HEK293 (cell line): ENCODE measurements at regions not wholly inside any gene's neighbourhood (a gene's known extent, or its start where the extent isn't known, plus 50 kb on each side); places are given as distances from the start of the nearest gene placed in this dataset.

Experiments
- CTCF ChIA-PET: fragments of 350-600 bp; formaldehyde crosslinking; extraction: SDS; loops from one replicate; lab custom pipeline; 2021; ENCODE audit warnings: antibody characterized with exemption; lab: Yijun Ruan, JAX
- POLR2A ChIA-PET: fragments of 300-600 bp; formaldehyde crosslinking; extraction: SDS; loops from one replicate; lab custom pipeline; 2020; ENCODE audit warnings: antibody characterized with exemption, inconsistent platforms; lab: Yijun Ruan, JAX
- H3K27ac ChIP-seq: fragments of 200-500 bp; sonication (Bioruptor generic); 2 replicates; pipeline ENCODE4 v1.5.1; 2014; ENCODE audit warnings: low read depth, low read length, control low read depth, inconsistent platforms; ENCODE audit errors: extremely low read depth
- H3K36me3 ChIP-seq, 2 experiments: fragments of 200-500 bp in 1 of 2; sonication (Bioruptor generic) in 1 of 2; 1 replicate in 1 of 2; 2 replicates in 1 of 2; pipeline ENCODE4 v1.5.1; 2014 to 2017; ENCODE audit warnings: inconsistent platforms in 2 of 2, low read length in 2 of 2; ENCODE audit not compliant: control insufficient read depth in 2 of 2, insufficient read depth in 1 of 2
- H3K4me1 ChIP-seq: fragments of 200-500 bp; sonication (Bioruptor generic); 2 replicates; pipeline ENCODE4 v1.5.1; 2014; ENCODE audit warnings: mild to moderate bottlenecking, low read length, inconsistent platforms; ENCODE audit not compliant: control insufficient read depth, insufficient read depth
- H3K4me3 ChIP-seq: 2 replicates; pipeline ENCODE4 v1.5.1; 2011; ENCODE audit warnings: low read depth, mild to moderate bottlenecking, control low read depth, low read length, moderate library complexity
- H3K9me3 ChIP-seq: fragments of 200-500 bp; sonication (Bioruptor generic); 2 replicates; pipeline ENCODE4 v1.5.1; 2014; ENCODE audit warnings: low read depth, low read length, inconsistent platforms; ENCODE audit not compliant: control insufficient read depth, insufficient read depth
- CTCF ChIP-seq: fragments of 450-650 bp; formaldehyde crosslinking; IDR thresholded peaks from 2 replicates; pipeline ENCODE4 v1.5.1; 2016; ENCODE audit warnings: missing biosample characterization, missing genetic modification characterization
- GFI1B ChIP-seq: fragments of 450-650 bp; formaldehyde crosslinking; IDR thresholded peaks from 2 replicates; pipeline ENCODE4 v1.5.1; 2016; ENCODE audit warnings: missing biosample characterization, missing genetic modification characterization
- KLF16 ChIP-seq: fragments of 450-650 bp; formaldehyde crosslinking; IDR thresholded peaks from 2 replicates; pipeline ENCODE4 v1.5.1; 2017; ENCODE audit warnings: missing biosample characterization, missing genetic modification characterization
- OVOL3 ChIP-seq: fragments of 450-650 bp; formaldehyde crosslinking; IDR thresholded peaks from 2 replicates; pipeline ENCODE4 v1.5.1; 2016; ENCODE audit warnings: missing biosample characterization, missing genetic modification characterization
- ZFP69B ChIP-seq: fragments of 450-650 bp; formaldehyde crosslinking; IDR thresholded peaks from 2 replicates; pipeline ENCODE4 v1.5.1; 2016; ENCODE audit warnings: missing biosample characterization, missing genetic modification characterization
- ZNF121 ChIP-seq: fragments of 450-650 bp; formaldehyde crosslinking; IDR thresholded peaks from 2 replicates; pipeline ENCODE4 v1.5.1; 2016; ENCODE audit warnings: missing biosample characterization, missing genetic modification characterization
- ZNF157 ChIP-seq: fragments of 450-650 bp; formaldehyde crosslinking; IDR thresholded peaks from 2 replicates; pipeline ENCODE4 v1.5.1; 2016; ENCODE audit warnings: missing biosample characterization, missing genetic modification characterization
- ZNF202 ChIP-seq: fragments of 450-650 bp; formaldehyde crosslinking; IDR thresholded peaks from 2 replicates; pipeline ENCODE4 v1.5.1; 2016; ENCODE audit warnings: missing biosample characterization, missing genetic modification characterization, borderline replicate concordance
- ZNF223 ChIP-seq: fragments of 450-650 bp; formaldehyde crosslinking; IDR thresholded peaks from 2 replicates; pipeline ENCODE4 v1.5.1; 2016; ENCODE audit warnings: missing biosample characterization, missing genetic modification characterization
- ZNF280D ChIP-seq: fragments of 450-650 bp; formaldehyde crosslinking; IDR thresholded peaks from 2 replicates; pipeline ENCODE4 v1.5.1; 2016; ENCODE audit warnings: missing biosample characterization, missing genetic modification characterization
- ZNF292 ChIP-seq: fragments of 450-650 bp; formaldehyde crosslinking; IDR thresholded peaks from 2 replicates; pipeline ENCODE4 v1.5.1; 2016; ENCODE audit warnings: low read depth, missing biosample characterization, missing genetic modification characterization, borderline replicate concordance
- ZNF311 ChIP-seq: fragments of 450-650 bp; formaldehyde crosslinking; IDR thresholded peaks from 2 replicates; pipeline ENCODE4 v1.5.1; 2017; ENCODE audit warnings: missing biosample characterization, missing genetic modification characterization, borderline replicate concordance
- ZNF416 ChIP-seq: fragments of 450-650 bp; formaldehyde crosslinking; IDR thresholded peaks from 2 replicates; pipeline ENCODE4 v1.5.1; 2016; ENCODE audit warnings: missing biosample characterization, missing genetic modification characterization
- ZNF510 ChIP-seq: fragments of 450-650 bp; formaldehyde crosslinking; IDR thresholded peaks from 2 replicates; pipeline ENCODE4 v1.5.1; 2018; ENCODE audit warnings: mild to moderate bottlenecking, missing genetic modification characterization, missing biosample characterization; ENCODE audit not compliant: insufficient replicate concordance
- ZNF585B ChIP-seq: fragments of 450-650 bp; formaldehyde crosslinking; IDR thresholded peaks from 2 replicates; pipeline ENCODE4 v1.5.1; 2016; ENCODE audit warnings: missing biosample characterization, missing genetic modification characterization
- ZNF629 ChIP-seq: fragments of 450-650 bp; formaldehyde crosslinking; IDR thresholded peaks from 2 replicates; pipeline ENCODE4 v1.5.1; 2017; ENCODE audit warnings: missing biosample characterization, missing genetic modification characterization
- ZNF654 ChIP-seq: fragments of 450-650 bp; formaldehyde crosslinking; IDR thresholded peaks from 2 replicates; pipeline ENCODE4 v1.5.1; 2016; ENCODE audit warnings: low read depth, missing biosample characterization, missing genetic modification characterization
- ZNF677 ChIP-seq: fragments of 450-650 bp; IDR thresholded peaks from 2 replicates; pipeline ENCODE4 v1.5.0; 2018; ENCODE audit warnings: missing biosample characterization, mild to moderate bottlenecking, missing genetic modification characterization, moderate library complexity
- ZNF707 ChIP-seq: fragments of 450-650 bp; formaldehyde crosslinking; IDR thresholded peaks from 2 replicates; pipeline ENCODE4 v1.5.1; 2016; ENCODE audit warnings: missing biosample characterization, missing genetic modification characterization
- ZSCAN5A ChIP-seq: fragments of 450-650 bp; formaldehyde crosslinking; IDR thresholded peaks from 2 replicates; pipeline ENCODE4 v1.5.1; 2016; ENCODE audit warnings: missing biosample characterization, missing genetic modification characterization

- TF ChIP-seq CTCF (tag by site-specific recombination): no peak
- no peak for TF ChIP-seq ZNF510 (tag by site-specific recombination)
- TF ChIP-seq ZFP69B: no peak
- TF ChIP-seq ZNF157 (tag by site-specific recombination): no peak
- no peak for TF ChIP-seq ZNF311 (tag by site-specific recombination)
- no peak for TF ChIP-seq ZNF202 (tag by site-specific recombination)
- no peak for TF ChIP-seq ZNF707
These were observed 701.3 kb downstream of the TNS3 start (continued) for GRCh38 chr7:46880508-46881196.

- no peaks in the 10 kb centered on the region for H3K4me1 ChIP-seq
- no peak for TF ChIP-seq ZNF280D (tag by site-specific recombination)
- TF ChIP-seq ZSCAN5A: no peak
- no peak for TF ChIP-seq GFI1B (tag by site-specific recombination)
- no peak for TF ChIP-seq ZNF677
- no peak for TF ChIP-seq ZNF585B (tag by site-specific recombination)
- no peak for TF ChIP-seq ZNF223
- no peak for TF ChIP-seq ZNF292 (tag by site-specific recombination)
- no peak for TF ChIP-seq OVOL3 (tag by site-specific recombination)
- POLR2A ChIA-PET: no interaction called here
- H3K4me3 ChIP-seq: no peak overlapping the region
- CTCF ChIA-PET: interaction anchor here (0.6 to 0.8 kb wide), 2 partner anchors 29 to 957 kb away, joined by 4 read pairs; no protein-coding TSS in a partner anchor
- no peak overlapping the region for H3K27ac ChIP-seq
- no peaks in the 10 kb centered on the region for H3K36me3 ChIP-seq
- no peaks in the 10 kb centered on the region for H3K9me3 ChIP-seq
These were observed 702.1 kb downstream of the TNS3 start for GRCh38 chr7:46879783-46880182.

- no peak overlapping the region for H3K4me3 ChIP-seq
- no peaks in the 10 kb centered on the region for H3K4me1 ChIP-seq
- H3K27ac ChIP-seq: no peak overlapping the region
- no peaks in the 10 kb centered on the region for H3K36me3 ChIP-seq
- POLR2A ChIA-PET: no interaction called here
- CTCF ChIA-PET: interaction anchor here (1.5 kb wide), 1 partner anchor 229 kb away, joined by 4 read pairs; no protein-coding TSS in a partner anchor
- TF ChIP-seq ZNF416 (tag by site-specific recombination): no peak
- TF ChIP-seq ZNF121 (tag by site-specific recombination): no peak
- no peak for TF ChIP-seq ZNF629
- no peak for TF ChIP-seq ZNF654 (tag by site-specific recombination)
- no peak for TF ChIP-seq KLF16 (tag by site-specific recombination)
- no peaks in the 10 kb centered on the region for H3K9me3 ChIP-seq
These were observed 710.4 kb downstream of the TNS3 start for GRCh38 chr7:46871516-46871915.
